IMR-90 (cell line): ENCODE measurements at regions not wholly inside any gene's neighbourhood (a gene's known extent, or its start where the extent isn't known, plus 50 kb on each side); places are given as distances from the start of the nearest gene placed in this dataset.

Experiments
- ATAC-seq: fragments of 200-7000 bp; cut with Tn5 transposase; 2 replicates; pipeline ENCODE4 v1.9.1; 2020; ENCODE audit warnings: low read depth, mild to moderate bottlenecking, moderate library complexity
- BruUV-seq: library from RNA; stranded (reverse); fragments of 400-500 nt; replicated peaks from 2 replicates; lab custom pipeline; 2021; lab: Mats Ljungman, UMichigan
- CTCF ChIA-PET: fragments of 300-600 bp; formaldehyde crosslinking; extraction: SDS; loops from one replicate; lab custom pipeline; 2021; ENCODE audit warnings: antibody characterized with exemption; lab: Yijun Ruan, JAX
- POLR2A ChIA-PET: fragments of 300-600 bp; sonication (Branson Sonifier 250); formaldehyde crosslinking; loops from one replicate; lab custom pipeline; 2022; ENCODE audit warnings: antibody characterized with exemption; ENCODE audit not compliant: unreplicated experiment; lab: Charles Lee
- DNase-seq: peaks from one replicate; pipeline ENCODE4 v3.0.0; 2013
- H2AFZ ChIP-seq: replicated peaks from 2 replicates; pipeline ENCODE3; 2013; ENCODE audit warnings: low read length, mild to moderate bottlenecking; ENCODE audit not compliant: poor library complexity
- H2AK5ac ChIP-seq: 2 replicates; pipeline ENCODE4 v1.6.1; 2013; ENCODE audit warnings: low read depth, low read length, inconsistent platforms
- H2AK9ac ChIP-seq: replicated peaks from 2 replicates; pipeline ENCODE3; 2013; ENCODE audit warnings: mild to moderate bottlenecking, low read depth, low read length, moderate library complexity; ENCODE audit not compliant: poor library complexity
- H2BK120ac ChIP-seq: 2 replicates; pipeline ENCODE4 v1.6.1; 2013; ENCODE audit warnings: low read depth, low read length, inconsistent platforms
- H2BK15ac ChIP-seq: 3 replicates; pipeline ENCODE4 v1.6.1; 2013; ENCODE audit warnings: low read depth, low read length, inconsistent platforms
- H2BK20ac ChIP-seq: 2 replicates; pipeline ENCODE4 v1.6.1; 2013; ENCODE audit warnings: low read depth, mild to moderate bottlenecking, inconsistent platforms, low read length, moderate library complexity
- H2BK5ac ChIP-seq: 2 replicates; pipeline ENCODE4 v1.6.1; 2013; ENCODE audit warnings: mild to moderate bottlenecking, low read depth, low read length, inconsistent platforms; ENCODE audit not compliant: poor library complexity, severe bottlenecking
- H3K14ac ChIP-seq: replicated peaks from 2 replicates; pipeline ENCODE4 v1.6.1; 2013; ENCODE audit warnings: low read depth, low read length, inconsistent platforms
- H3K18ac ChIP-seq: 2 replicates; pipeline ENCODE4 v1.6.1; 2013; ENCODE audit warnings: low read depth, low read length, control low read depth
- H3K23ac ChIP-seq: 2 replicates; pipeline ENCODE4 v1.6.1; 2013; ENCODE audit warnings: low read depth, low read length, inconsistent platforms
- H3K27ac ChIP-seq: 2 replicates; pipeline ENCODE4 v1.5.1; 2013; ENCODE audit warnings: mild to moderate bottlenecking, control low read depth, low read length; ENCODE audit not compliant: insufficient read depth
- H3K27me3 ChIP-seq: 2 replicates; pipeline ENCODE4 v1.6.1; 2013; ENCODE audit warnings: low read length; ENCODE audit not compliant: control insufficient read depth, insufficient read depth
- H3K36me3 ChIP-seq: 2 replicates; pipeline ENCODE4 v1.6.1; 2013; ENCODE audit warnings: low read length, mixed read lengths; ENCODE audit not compliant: control insufficient read depth, insufficient read depth
- H3K4ac ChIP-seq: 2 replicates; pipeline ENCODE4 v1.6.1; 2013; ENCODE audit warnings: low read depth, low read length, inconsistent platforms
- H3K4me1 ChIP-seq: 2 replicates; pipeline ENCODE4 v1.6.1; 2013; ENCODE audit warnings: low read length, mixed read lengths; ENCODE audit not compliant: control insufficient read depth, insufficient read depth
- H3K4me2 ChIP-seq: 2 replicates; pipeline ENCODE4 v1.6.1; 2013; ENCODE audit warnings: low read depth, mild to moderate bottlenecking, control low read depth, low read length, moderate library complexity
- H3K4me3 ChIP-seq: 2 replicates; pipeline ENCODE4 v1.5.1; 2013; ENCODE audit warnings: low read depth, mild to moderate bottlenecking, control low read depth, low read length, moderate library complexity; ENCODE audit not compliant: insufficient read depth
- H3K56ac ChIP-seq: 2 replicates; pipeline ENCODE4 v1.6.1; 2013; ENCODE audit warnings: low read length, inconsistent platforms; ENCODE audit not compliant: insufficient read depth; ENCODE audit errors: extremely low read depth
- H3K79me1 ChIP-seq, 2 experiments: 2 replicates each; pipeline ENCODE4 v1.6.1; 2013; ENCODE audit warnings: low read length in 2 of 2, inconsistent platforms in 1 of 2, low read depth in 1 of 2
- H3K9ac ChIP-seq: 2 replicates; pipeline ENCODE4 v1.6.1; 2013; ENCODE audit warnings: low read depth, low read length, control low read depth
- H3K9me1 ChIP-seq: 2 replicates; pipeline ENCODE4 v1.6.1; 2013; ENCODE audit warnings: low read length, inconsistent platforms; ENCODE audit not compliant: insufficient read depth
- H3K9me3 ChIP-seq: 2 replicates; pipeline ENCODE4 v1.6.1; 2013; ENCODE audit warnings: low read length; ENCODE audit not compliant: control insufficient read depth, insufficient read depth
- H4K20me1 ChIP-seq: 2 replicates; pipeline ENCODE4 v1.6.1; 2013; ENCODE audit warnings: low read length, inconsistent platforms; ENCODE audit not compliant: insufficient read depth
- H4K5ac ChIP-seq: 2 replicates; pipeline ENCODE4 v1.6.1; 2013; ENCODE audit warnings: mild to moderate bottlenecking, low read depth, low read length, control low read depth
- H4K8ac ChIP-seq, 2 experiments: 2 replicates each; pipeline ENCODE4 v1.6.1; 2013; ENCODE audit warnings: low read depth in 2 of 2, low read length in 2 of 2, control low read depth in 1 of 2, inconsistent platforms in 1 of 2
- H4K91ac ChIP-seq: 2 replicates; pipeline ENCODE4 v1.6.1; 2013; ENCODE audit warnings: low read depth, low read length, inconsistent platforms; ENCODE audit not compliant: insufficient read depth
- CEBPB ChIP-seq: IDR thresholded peaks from 2 replicates; pipeline ENCODE4 v1.6.1; 2012; ENCODE audit warnings: low read depth, low read length, improper control_type of control experiment
- CHD1 ChIP-seq: IDR thresholded peaks from 2 replicates; pipeline ENCODE4 v1.6.1; 2012; ENCODE audit warnings: low read depth, low read length, improper control_type of control experiment
- FOS ChIP-seq: fragments of 150-350 bp; IDR thresholded peaks from 2 replicates; pipeline ENCODE4 v1.6.1; 2016; ENCODE audit warnings: low read depth, low read length
- MXI1 ChIP-seq: IDR thresholded peaks from 2 replicates; pipeline ENCODE4 v1.6.1; 2012; ENCODE audit warnings: low read depth, mild to moderate bottlenecking, low read length, moderate library complexity, borderline replicate concordance
- SMC3 ChIP-seq: fragments of 150-350 bp; IDR thresholded peaks from 2 replicates; pipeline ENCODE4 v1.6.1; 2016; ENCODE audit warnings: low read depth, mild to moderate bottlenecking, antibody characterized with exemption, low read length, moderate library complexity
- WGBS, 2 experiments: methylation state at CpG; one replicate each; pipeline versions ENCODE4 v1.1.5 to v1.1.7; 2013; ENCODE audit warnings: missing lambda C conversion rate in 2 of 2; ENCODE audit not compliant: insufficient read length in 1 of 2; ENCODE audit errors: extremely low coverage in 2 of 2; 5-methylcytosine and 5-hydroxymethylcytosine counted together
- dilution Hi-C: fragments of 300-500 bp; cut with HindIII; formaldehyde crosslinking; loops from one replicate; pipeline ENCODE4 v1.14.3; 2018; ENCODE audit warnings: low sequenced_read_pairs; ENCODE audit not compliant: unreplicated experiment
- in situ Hi-C: fragments of 300-500 bp; cut with MboI; formaldehyde crosslinking; loops from 3 replicates; pipeline ENCODE4 v1.14.3; 2019; ENCODE audit warnings: low sequenced_read_pairs, inconsistent platforms, mixed read lengths
- intact Hi-C: fragments of 100-400 bp; cut with micrococcal nuclease; formaldehyde crosslinking; loops from 2 replicates; pipeline ENCODE4 v1.10.0; 2022
- TF ChIP-seq, protein P1 (sequence below): conservative IDR thresholded peaks from 2 replicates; pipeline ENCODE4 v1.5.1; 2012; ENCODE audit warnings: mild to moderate bottlenecking, low read depth, low read length, improper control_type of control experiment
- TF ChIP-seq, protein P2 (sequence below): fragments of 150-350 bp; IDR thresholded peaks from 2 replicates; pipeline ENCODE4 v1.6.1; 2017; ENCODE audit warnings: mild to moderate bottlenecking, antibody characterized with exemption, low read length, low read depth
- TF ChIP-seq, protein P3 (sequence below): fragments of 150-350 bp; IDR thresholded peaks from 2 replicates; pipeline ENCODE4 v1.6.1; 2016; ENCODE audit warnings: low read depth, mild to moderate bottlenecking, low read length, moderate library complexity, borderline replicate concordance

DNA sequence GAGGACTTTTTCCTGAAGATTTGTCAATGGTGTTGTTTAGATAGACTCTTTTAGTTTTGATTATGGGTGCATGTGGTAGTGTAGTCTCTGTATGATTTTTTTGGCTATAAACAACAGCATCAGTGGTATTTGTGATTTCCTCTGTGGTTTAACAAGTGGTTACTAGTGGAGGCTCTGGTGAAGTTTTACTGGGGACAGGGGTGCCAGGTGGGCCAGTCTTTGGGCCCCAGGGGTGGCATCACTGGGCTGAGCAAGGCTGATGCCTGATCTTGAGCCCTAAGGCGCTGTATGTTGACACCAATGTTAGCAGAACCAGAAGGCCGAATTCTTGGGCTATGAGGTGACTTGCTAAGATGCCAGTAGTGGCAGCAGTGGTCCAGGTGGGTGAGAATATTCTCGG lies 811.4 kb downstream of the DACH1 start:
- Histone ChIP-seq H2BK20ac (no peak overlapping the region), H3K27me3 (no peaks in the 10 kb centered on the region), H3K4me2 (no peak overlapping the region), H4K91ac (no peak overlapping the region), H3K9ac (no peak overlapping the region), H3K9me1 (no peaks in the 10 kb centered on the region), H2AFZ (no peak overlapping the region), H2AK9ac (no peak overlapping the region), H4K8ac (no peak overlapping the region), H4K5ac (no peak overlapping the region), H3K4me3 (no peak overlapping the region), H4K20me1 (no peaks in the 10 kb centered on the region), H3K4me1 (no peaks in the 10 kb centered on the region), H3K79me1 (no peaks in the 10 kb centered on the region), H2BK5ac (no peak overlapping the region), H2BK15ac (no peak overlapping the region), H3K18ac (no peak overlapping the region), H3K4ac (no peak overlapping the region), H3K23ac (no peak overlapping the region), H3K27ac (no peak overlapping the region), H3K14ac (no peak overlapping the region), H2BK120ac (no peak overlapping the region), H3K36me3 (no peaks in the 10 kb centered on the region), H3K9me3 (peaks cover 7% of the 10 kb centered on the region; the same call in 1 of the 2 replicates), H2AK5ac (no peak overlapping the region), H3K56ac (no peak overlapping the region)
- DNase-seq = no peak
- ATAC-seq = no peak
- in situ Hi-C loops = no loop called here
- dilution Hi-C loops = no loop called here
- TF ChIP-seq MXI1 (no peak), FOS (no peak), SMC3 (no peak), CEBPB (no peak), CHD1 (no peak)
- TF ChIP-seq, protein P1, sequence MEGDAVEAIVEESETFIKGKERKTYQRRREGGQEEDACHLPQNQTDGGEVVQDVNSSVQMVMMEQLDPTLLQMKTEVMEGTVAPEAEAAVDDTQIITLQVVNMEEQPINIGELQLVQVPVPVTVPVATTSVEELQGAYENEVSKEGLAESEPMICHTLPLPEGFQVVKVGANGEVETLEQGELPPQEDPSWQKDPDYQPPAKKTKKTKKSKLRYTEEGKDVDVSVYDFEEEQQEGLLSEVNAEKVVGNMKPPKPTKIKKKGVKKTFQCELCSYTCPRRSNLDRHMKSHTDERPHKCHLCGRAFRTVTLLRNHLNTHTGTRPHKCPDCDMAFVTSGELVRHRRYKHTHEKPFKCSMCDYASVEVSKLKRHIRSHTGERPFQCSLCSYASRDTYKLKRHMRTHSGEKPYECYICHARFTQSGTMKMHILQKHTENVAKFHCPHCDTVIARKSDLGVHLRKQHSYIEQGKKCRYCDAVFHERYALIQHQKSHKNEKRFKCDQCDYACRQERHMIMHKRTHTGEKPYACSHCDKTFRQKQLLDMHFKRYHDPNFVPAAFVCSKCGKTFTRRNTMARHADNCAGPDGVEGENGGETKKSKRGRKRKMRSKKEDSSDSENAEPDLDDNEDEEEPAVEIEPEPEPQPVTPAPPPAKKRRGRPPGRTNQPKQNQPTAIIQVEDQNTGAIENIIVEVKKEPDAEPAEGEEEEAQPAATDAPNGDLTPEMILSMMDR = no peak
- TF ChIP-seq, protein P2, sequence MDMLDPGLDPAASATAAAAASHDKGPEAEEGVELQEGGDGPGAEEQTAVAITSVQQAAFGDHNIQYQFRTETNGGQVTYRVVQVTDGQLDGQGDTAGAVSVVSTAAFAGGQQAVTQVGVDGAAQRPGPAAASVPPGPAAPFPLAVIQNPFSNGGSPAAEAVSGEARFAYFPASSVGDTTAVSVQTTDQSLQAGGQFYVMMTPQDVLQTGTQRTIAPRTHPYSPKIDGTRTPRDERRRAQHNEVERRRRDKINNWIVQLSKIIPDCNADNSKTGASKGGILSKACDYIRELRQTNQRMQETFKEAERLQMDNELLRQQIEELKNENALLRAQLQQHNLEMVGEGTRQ = no peak
- TF ChIP-seq, protein P3, sequence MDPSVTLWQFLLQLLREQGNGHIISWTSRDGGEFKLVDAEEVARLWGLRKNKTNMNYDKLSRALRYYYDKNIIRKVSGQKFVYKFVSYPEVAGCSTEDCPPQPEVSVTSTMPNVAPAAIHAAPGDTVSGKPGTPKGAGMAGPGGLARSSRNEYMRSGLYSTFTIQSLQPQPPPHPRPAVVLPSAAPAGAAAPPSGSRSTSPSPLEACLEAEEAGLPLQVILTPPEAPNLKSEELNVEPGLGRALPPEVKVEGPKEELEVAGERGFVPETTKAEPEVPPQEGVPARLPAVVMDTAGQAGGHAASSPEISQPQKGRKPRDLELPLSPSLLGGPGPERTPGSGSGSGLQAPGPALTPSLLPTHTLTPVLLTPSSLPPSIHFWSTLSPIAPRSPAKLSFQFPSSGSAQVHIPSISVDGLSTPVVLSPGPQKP = no peak
- BruUV-seq = no TSS peak
- WGBS, 2 experiments = 7% methylated on average over 3 of the region's 3 CpGs; no CpG with 5 or more reads in 1 of the 2 experiments
- intact Hi-C loops = no loop called here
- ChIA-PET POLR2A (no interaction called here), CTCF (no interaction called here)
